ENCODE measurements at regions not wholly inside any gene's neighbourhood (a gene's known extent, or its start where the extent isn't known, plus 50 kb on each side); places are given as distances from the start of the nearest gene placed in this dataset.

DNA sequence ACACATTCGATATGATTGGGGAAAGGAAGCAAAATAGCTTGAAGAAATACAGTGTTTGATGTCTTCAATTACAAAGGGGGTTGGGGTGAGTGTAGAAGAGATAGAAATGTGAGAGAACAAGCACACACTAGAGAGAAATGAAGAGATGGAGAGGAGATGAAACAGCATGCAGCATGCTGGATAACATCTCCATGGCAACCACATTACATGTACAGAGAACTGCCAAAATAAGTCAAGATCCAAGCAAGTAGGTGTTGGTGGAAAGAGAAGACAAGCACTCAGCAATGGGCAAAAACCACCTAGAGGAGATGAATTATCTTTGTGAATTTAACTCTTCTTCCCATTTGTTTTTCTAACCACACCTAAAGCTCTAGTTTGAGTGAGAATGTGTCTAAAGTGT lies 289.8 kb downstream of the GRIN2B start:
- TF ChIP-seq, protein P1, sequence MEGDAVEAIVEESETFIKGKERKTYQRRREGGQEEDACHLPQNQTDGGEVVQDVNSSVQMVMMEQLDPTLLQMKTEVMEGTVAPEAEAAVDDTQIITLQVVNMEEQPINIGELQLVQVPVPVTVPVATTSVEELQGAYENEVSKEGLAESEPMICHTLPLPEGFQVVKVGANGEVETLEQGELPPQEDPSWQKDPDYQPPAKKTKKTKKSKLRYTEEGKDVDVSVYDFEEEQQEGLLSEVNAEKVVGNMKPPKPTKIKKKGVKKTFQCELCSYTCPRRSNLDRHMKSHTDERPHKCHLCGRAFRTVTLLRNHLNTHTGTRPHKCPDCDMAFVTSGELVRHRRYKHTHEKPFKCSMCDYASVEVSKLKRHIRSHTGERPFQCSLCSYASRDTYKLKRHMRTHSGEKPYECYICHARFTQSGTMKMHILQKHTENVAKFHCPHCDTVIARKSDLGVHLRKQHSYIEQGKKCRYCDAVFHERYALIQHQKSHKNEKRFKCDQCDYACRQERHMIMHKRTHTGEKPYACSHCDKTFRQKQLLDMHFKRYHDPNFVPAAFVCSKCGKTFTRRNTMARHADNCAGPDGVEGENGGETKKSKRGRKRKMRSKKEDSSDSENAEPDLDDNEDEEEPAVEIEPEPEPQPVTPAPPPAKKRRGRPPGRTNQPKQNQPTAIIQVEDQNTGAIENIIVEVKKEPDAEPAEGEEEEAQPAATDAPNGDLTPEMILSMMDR (IDR thresholded peaks at IDR 0.05; ENCODE audit: low read depth, low read length, missing input control) = no peak
- no peak for TF ChIP-seq REST (IDR thresholded peaks at IDR 0.05)
- TF ChIP-seq EGR1 (IDR thresholded peaks at IDR 0.05; ENCODE audit: low read depth in 2 of 2) = no peak
- TF ChIP-seq, protein P2, sequence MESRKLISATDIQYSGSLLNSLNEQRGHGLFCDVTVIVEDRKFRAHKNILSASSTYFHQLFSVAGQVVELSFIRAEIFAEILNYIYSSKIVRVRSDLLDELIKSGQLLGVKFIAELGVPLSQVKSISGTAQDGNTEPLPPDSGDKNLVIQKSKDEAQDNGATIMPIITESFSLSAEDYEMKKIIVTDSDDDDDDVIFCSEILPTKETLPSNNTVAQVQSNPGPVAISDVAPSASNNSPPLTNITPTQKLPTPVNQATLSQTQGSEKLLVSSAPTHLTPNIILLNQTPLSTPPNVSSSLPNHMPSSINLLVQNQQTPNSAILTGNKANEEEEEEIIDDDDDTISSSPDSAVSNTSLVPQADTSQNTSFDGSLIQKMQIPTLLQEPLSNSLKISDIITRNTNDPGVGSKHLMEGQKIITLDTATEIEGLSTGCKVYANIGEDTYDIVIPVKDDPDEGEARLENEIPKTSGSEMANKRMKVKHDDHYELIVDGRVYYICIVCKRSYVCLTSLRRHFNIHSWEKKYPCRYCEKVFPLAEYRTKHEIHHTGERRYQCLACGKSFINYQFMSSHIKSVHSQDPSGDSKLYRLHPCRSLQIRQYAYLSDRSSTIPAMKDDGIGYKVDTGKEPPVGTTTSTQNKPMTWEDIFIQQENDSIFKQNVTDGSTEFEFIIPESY (IDR thresholded peaks at IDR 0.05) = no peak
- TF ChIP-seq ATF3 (IDR thresholded peaks at IDR 0.05) = no peak
- TF ChIP-seq, protein P3, sequence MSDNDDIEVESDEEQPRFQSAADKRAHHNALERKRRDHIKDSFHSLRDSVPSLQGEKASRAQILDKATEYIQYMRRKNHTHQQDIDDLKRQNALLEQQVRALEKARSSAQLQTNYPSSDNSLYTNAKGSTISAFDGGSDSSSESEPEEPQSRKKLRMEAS (IDR thresholded peaks at IDR 0.05) = no peak
- TF ChIP-seq RXRA (IDR thresholded peaks at IDR 0.05) = no peak
- TF ChIP-seq YY1 (IDR thresholded peaks at IDR 0.05) = no peak
- TF ChIP-seq FOXA1 (IDR thresholded peaks at IDR 0.05) = no peak
- no peak for TF ChIP-seq GABPA (IDR thresholded peaks at IDR 0.05 in 1 of 2, conservative IDR thresholded peaks at IDR 0.05 in 1 of 2)
- no peak for TF ChIP-seq SP1 (IDR thresholded peaks at IDR 0.05)
- no peak for TF ChIP-seq TAF1 (conservative IDR thresholded peaks at IDR 0.05)
- TF ChIP-seq RAD21 (IDR thresholded peaks at IDR 0.05) = no peak
- TF ChIP-seq JUND (IDR thresholded peaks at IDR 0.05) = no peak

Measured in liver (tissue), 3 donors.